Liver (tissue), 3 donors: ENCODE measurements at regions not wholly inside any gene's neighbourhood (a gene's known extent, or its start where the extent isn't known, plus 50 kb on each side); places are given as distances from the start of the nearest gene placed in this dataset.

ENCODE experiments used
- FOXA1 ChIP-seq: IDR thresholded peaks from 2 replicates; pipeline ENCODE4 v1.6.1; 2016; ENCODE audit warnings: antibody characterized with exemption
- FOXA2 ChIP-seq: IDR thresholded peaks from 2 replicates; pipeline ENCODE4 v1.6.1; 2016; ENCODE audit warnings: antibody characterized with exemption
- JUND ChIP-seq, 2 donors: IDR thresholded peaks; 2 replicates each; pipeline ENCODE4 v1.6.1; 2016; ENCODE audit warnings: antibody characterized with exemption in 2 of 2
- RAD21 ChIP-seq, 2 donors: IDR thresholded peaks; 2 replicates each; pipeline ENCODE4 v1.6.1; 2016; ENCODE audit warnings: antibody characterized with exemption in 2 of 2, mild to moderate bottlenecking in 2 of 2
- RXRA ChIP-seq, 2 donors: IDR thresholded peaks; 2 replicates each; pipeline ENCODE4 v1.6.1; 2017 to 2018; ENCODE audit warnings: antibody characterized with exemption in 2 of 2, mild to moderate bottlenecking in 1 of 2
- TF ChIP-seq, protein P1 (sequence below): fragments of 150-350 bp; IDR thresholded peaks from 2 replicates; pipeline ENCODE4 v1.5.1; 2017; ENCODE audit warnings: improper control_type of control experiment, low read depth, low read length; ENCODE audit not compliant: missing input control
- TF ChIP-seq, protein P2 (sequence below): IDR thresholded peaks from 2 replicates; pipeline ENCODE4 v1.6.1; 2016; ENCODE audit warnings: antibody characterized with exemption
- TF ChIP-seq, protein P3 (sequence below): IDR thresholded peaks from 2 replicates; pipeline ENCODE4 v1.6.1; 2016; ENCODE audit warnings: antibody characterized with exemption, mild to moderate bottlenecking
- TF ChIP-seq, protein P4 (sequence below): IDR thresholded peaks from 2 replicates; pipeline ENCODE4 v1.6.1; 2016; ENCODE audit warnings: antibody characterized with exemption
- TF ChIP-seq, protein P5 (sequence below): IDR thresholded peaks from 2 replicates; pipeline ENCODE4 v1.6.1; 2016; ENCODE audit warnings: antibody characterized with exemption
- donor health status: healthy.
- donor health status: healthy.

DNA sequence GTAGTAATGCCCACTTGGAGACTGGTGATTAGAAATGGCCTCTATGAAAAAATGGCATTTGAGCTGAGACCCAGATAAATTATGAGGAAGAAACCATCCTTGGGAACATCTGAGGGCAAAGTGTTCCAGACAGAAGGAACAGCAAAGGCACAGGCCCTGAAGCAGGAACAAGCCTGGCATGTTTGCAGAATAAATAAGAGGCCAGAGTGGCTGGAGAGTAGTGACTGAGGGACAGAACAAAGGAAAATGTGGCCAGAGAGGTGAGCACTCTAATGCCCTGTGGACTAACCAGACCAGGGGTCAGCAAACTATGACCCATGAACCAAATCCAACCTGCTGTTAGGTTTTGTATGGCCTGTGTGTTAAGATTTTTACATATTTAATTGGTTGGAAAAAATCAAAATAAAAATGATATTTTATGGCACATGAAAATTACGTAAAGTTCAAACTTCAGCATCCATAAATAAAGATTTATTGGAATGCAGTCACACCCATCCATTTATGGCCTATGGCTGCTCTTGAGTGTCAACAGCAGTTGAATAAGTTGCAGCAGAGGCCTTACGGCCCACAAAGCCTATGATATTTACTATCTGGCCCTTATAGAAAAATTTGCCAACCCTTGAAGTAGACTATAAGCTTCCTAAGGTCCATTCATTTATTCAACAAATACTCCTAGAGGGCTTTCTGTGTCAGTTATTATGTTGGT, 210.0 kb upstream of the TOX3 start:
- TF ChIP-seq, protein P1, sequence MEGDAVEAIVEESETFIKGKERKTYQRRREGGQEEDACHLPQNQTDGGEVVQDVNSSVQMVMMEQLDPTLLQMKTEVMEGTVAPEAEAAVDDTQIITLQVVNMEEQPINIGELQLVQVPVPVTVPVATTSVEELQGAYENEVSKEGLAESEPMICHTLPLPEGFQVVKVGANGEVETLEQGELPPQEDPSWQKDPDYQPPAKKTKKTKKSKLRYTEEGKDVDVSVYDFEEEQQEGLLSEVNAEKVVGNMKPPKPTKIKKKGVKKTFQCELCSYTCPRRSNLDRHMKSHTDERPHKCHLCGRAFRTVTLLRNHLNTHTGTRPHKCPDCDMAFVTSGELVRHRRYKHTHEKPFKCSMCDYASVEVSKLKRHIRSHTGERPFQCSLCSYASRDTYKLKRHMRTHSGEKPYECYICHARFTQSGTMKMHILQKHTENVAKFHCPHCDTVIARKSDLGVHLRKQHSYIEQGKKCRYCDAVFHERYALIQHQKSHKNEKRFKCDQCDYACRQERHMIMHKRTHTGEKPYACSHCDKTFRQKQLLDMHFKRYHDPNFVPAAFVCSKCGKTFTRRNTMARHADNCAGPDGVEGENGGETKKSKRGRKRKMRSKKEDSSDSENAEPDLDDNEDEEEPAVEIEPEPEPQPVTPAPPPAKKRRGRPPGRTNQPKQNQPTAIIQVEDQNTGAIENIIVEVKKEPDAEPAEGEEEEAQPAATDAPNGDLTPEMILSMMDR, result no peak
- TF ChIP-seq, protein P2, sequence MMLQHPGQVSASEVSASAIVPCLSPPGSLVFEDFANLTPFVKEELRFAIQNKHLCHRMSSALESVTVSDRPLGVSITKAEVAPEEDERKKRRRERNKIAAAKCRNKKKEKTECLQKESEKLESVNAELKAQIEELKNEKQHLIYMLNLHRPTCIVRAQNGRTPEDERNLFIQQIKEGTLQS, result no peak
- TF ChIP-seq, protein P3, sequence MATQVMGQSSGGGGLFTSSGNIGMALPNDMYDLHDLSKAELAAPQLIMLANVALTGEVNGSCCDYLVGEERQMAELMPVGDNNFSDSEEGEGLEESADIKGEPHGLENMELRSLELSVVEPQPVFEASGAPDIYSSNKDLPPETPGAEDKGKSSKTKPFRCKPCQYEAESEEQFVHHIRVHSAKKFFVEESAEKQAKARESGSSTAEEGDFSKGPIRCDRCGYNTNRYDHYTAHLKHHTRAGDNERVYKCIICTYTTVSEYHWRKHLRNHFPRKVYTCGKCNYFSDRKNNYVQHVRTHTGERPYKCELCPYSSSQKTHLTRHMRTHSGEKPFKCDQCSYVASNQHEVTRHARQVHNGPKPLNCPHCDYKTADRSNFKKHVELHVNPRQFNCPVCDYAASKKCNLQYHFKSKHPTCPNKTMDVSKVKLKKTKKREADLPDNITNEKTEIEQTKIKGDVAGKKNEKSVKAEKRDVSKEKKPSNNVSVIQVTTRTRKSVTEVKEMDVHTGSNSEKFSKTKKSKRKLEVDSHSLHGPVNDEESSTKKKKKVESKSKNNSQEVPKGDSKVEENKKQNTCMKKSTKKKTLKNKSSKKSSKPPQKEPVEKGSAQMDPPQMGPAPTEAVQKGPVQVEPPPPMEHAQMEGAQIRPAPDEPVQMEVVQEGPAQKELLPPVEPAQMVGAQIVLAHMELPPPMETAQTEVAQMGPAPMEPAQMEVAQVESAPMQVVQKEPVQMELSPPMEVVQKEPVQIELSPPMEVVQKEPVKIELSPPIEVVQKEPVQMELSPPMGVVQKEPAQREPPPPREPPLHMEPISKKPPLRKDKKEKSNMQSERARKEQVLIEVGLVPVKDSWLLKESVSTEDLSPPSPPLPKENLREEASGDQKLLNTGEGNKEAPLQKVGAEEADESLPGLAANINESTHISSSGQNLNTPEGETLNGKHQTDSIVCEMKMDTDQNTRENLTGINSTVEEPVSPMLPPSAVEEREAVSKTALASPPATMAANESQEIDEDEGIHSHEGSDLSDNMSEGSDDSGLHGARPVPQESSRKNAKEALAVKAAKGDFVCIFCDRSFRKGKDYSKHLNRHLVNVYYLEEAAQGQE, result no peak
- TF ChIP-seq JUND (IDR thresholded peaks at IDR 0.05) (no peak), RAD21 (IDR thresholded peaks at IDR 0.05) (no peak), FOXA2 (no peak), RXRA (IDR thresholded peaks at IDR 0.05) (no peak), FOXA1 (no peak)
- TF ChIP-seq, protein P4, sequence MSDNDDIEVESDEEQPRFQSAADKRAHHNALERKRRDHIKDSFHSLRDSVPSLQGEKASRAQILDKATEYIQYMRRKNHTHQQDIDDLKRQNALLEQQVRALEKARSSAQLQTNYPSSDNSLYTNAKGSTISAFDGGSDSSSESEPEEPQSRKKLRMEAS, result no peak
- TF ChIP-seq, protein P5, sequence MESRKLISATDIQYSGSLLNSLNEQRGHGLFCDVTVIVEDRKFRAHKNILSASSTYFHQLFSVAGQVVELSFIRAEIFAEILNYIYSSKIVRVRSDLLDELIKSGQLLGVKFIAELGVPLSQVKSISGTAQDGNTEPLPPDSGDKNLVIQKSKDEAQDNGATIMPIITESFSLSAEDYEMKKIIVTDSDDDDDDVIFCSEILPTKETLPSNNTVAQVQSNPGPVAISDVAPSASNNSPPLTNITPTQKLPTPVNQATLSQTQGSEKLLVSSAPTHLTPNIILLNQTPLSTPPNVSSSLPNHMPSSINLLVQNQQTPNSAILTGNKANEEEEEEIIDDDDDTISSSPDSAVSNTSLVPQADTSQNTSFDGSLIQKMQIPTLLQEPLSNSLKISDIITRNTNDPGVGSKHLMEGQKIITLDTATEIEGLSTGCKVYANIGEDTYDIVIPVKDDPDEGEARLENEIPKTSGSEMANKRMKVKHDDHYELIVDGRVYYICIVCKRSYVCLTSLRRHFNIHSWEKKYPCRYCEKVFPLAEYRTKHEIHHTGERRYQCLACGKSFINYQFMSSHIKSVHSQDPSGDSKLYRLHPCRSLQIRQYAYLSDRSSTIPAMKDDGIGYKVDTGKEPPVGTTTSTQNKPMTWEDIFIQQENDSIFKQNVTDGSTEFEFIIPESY, result no peak
